ENCODE measurements at regions not wholly inside any gene's neighbourhood (a gene's known extent, or its start where the extent isn't known, plus 50 kb on each side); places are given as distances from the start of the nearest gene placed in this dataset.
"Not testable (repeated sequence)": the region's sequence is repeated elsewhere in the genome, so short reads cannot be mapped to it uniquely, and the experiment has no call there.

DNA sequence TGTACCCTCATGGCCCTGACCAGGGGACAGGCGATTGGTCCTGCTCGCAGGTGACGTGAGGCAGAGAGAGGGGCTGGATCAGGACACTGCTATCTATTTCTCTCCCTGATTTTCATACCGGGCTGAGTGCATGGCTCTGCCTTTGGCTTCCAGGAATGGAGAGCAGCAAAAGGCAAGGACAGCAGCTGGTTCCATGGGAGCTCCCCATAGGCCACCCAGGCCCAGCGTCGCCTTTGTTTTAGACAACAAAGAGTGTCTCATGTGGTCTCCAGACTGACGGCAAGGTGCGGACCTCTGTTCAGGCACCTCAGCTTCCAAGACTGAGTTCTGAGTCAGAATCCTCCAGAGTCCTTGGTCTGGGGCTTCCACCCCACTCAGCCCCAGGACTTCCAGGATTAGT is 123.1 kb downstream of the VEGFA start:
- no peak for DNase-seq (ENCODE audit: extremely low read depth, low read depth, low spot score)

DNA sequence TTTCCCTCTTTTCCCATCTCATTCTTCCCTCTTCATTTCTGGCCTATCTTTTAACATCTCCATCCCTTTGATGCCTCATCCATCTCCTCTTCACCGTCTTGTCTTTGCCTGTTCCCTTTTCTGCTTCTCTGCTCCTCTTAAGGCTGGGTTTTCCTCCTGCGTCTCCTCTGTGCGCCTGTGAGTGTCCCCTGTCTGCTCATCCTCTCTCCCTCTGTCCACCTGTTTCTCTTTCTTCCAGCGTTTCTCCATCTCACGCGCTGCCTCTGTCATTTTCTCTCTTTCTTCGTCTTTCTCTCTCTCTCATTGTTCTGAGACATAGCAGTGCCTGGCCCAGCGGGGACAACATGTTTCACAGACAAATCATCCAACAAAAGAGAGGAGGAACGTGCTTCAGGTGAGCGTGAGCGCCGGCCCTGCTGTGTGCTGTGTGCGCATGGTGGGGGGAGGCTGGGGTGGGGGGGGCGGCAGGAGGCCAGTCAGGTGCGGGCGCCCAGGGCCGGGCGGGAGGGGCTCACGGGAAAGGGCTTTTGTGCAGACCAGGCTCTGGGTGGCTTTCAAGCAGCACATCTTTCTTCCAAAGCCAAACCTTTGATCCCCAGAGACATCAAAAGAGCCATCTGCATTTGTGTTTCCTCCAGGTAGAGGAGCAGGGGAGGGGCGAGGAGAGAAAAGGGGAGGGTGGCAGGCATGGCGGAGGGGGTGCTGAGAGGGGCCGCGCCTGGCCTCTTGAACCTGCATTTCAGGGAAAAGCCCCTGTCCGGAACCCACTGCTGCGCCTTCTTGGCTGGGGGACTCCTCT is 121.3 kb downstream of the VEGFA start:
- DNase-seq (ENCODE audit: extremely low read depth, low read depth, low spot score), result no peak

DNA sequence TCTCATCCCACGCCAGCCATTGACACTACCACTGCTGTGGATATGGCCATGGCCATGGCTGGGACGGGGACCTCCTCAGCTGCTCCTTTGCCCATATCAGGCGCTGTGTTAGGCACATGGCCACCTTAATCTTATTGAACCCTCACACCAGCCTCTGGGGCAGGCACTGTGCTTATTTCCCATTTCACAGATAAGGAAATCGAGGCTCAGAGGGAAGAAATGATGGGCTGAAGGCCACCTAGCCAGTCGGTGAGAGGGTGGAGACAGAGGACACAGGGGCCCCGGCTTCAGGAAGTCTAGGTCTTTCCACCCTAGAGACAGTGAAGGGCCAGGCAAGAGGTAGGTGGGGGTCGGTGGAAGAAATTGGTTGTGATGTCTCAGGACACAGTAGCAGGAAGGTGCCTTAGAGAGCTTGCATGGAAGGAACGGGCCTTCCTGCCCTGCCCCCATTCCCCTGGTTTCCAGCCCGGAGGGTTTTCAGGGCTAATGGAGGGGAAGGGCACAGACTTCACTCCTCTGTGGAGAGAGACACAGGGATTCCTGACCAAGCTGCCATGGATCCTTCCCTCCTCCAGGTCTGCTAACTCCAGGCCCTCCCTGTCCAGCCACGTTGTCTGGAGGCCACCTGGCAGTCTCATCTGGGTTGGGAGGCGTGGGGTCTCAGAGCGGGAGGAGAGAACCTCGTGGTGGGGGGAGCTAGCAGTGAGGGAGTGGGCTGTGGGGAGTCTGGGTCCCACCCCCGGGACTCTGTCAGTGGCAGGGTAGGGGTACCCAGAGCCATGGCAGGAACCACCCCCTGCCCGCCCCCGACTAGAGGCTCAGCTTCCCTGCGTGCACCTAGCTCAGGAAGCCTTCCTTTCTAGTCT is 120.4 kb downstream of the VEGFA start:
- no peak for DNase-seq (ENCODE audit: extremely low read depth, low read depth, low spot score)

DNA sequence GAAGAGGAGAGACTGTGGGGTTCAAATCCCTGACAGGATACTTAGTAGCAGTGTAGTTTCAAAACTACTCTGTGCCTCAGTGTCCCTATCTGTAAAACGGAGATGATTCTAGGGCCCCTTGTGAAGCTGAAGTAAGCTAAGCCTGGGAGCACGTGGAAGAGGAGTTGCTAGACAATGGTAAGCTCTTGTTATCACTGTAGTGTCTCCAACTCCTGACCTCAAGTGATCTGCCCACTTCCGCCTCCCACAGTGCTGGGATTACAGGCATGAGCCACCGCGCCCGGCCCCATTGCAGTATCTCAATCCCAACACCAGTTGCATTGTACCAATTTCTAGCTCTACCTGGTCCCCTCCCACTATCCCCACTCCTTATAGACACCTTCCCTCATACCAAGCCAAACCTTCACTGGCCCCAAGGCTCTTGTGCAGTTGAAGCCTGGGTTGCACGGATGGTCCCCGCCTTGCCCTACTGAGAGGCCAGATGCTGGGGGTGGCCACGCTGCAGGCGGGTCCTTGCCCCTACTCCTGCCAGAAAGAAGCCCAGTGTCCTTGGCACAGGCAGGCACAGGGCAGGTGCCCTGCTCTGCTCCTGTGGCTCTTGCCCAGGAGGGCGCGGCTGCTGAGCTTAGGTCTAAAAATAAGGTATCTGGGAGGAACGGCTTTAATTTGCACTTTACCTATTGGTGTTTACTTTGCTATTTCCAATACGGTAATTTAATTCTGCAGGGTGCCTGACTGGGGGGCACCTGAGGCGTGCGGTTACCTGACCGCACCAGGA is 118.1 kb downstream of the VEGFA start:
- DNase-seq (ENCODE audit: extremely low read depth, low read depth, low spot score), result no peak

DNA sequence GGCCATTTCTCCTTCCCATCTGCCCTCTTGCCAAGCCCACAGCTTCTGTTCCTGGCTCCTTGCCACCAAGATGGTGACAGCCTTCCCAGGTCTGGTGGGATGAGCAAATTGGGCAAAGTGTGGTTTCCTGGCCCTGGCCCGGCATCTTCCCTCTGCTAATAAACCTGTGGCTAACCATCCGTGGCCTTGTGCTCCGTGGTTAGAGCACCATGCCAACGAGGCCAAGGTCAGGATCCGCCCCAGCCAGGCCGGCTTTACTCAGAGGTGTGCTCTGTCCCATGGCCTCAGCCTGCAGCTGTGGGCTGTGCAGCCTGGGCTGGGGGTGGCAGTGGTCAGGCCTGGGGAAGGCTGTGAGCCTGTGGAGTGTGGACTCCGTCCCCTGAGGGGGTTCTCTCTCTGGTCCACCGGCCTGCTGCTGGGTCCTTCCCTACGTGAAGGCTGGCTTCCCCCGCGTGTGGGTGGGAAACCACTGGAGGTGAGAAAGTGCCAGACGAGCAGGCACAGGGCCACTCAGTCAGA is 117.4 kb downstream of the VEGFA start:
- no peak for DNase-seq (ENCODE audit: extremely low read depth, low read depth, low spot score)

DNA sequence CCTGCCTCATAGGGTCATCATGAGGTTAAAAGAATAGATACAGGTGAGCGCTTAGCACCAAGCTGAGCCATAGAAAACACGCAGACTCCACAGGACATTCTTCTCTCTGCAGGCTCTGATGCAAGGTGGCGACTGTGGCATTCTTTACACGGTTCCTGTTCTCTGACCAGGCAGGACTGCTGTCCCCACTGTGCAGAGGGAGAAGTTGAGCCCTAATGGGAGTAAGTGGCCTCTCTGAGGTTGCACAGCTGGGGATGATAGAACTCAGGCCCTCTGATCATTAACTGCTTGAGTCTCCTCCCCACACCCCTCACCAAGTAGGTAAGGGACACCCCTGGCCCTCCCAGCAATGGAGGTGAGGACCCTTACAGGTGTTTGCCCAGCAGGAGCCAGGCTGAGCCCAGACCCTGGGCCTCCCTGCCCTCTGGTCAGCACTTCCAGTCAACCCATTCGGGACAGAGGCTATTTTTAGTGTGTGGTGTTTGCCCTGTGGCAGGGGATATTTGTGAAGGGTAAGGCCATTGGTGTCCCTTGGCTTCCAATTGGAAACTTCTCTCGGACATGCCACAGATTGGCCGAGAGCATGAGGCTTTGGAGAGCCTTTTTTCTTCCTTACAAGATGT is 116.8 kb downstream of the VEGFA start:
- DNase-seq (ENCODE audit: extremely low read depth, low read depth, low spot score), result no peak

DNA sequence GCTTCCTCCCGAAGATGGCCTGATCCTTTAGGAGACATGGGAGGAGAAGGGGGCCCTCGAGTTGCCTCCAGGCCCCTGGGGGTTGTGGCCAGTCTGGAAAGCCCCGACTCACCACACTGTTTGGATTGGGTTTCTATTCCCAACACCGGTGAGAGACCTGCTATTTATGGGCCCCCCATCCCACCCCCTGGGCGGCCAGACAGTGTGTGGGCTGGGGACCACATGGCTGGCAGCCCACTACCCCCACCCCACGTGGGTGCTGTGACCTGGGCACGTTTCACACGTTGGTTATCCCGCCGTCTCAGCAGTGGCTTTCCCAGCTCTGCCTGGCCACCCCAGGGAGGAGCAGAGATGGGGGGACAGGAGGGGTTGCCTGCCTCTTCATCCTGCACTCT is 116.1 kb downstream of the VEGFA start:
- DNase-seq (ENCODE audit: extremely low read depth, low read depth, low spot score), result no peak

DNA sequence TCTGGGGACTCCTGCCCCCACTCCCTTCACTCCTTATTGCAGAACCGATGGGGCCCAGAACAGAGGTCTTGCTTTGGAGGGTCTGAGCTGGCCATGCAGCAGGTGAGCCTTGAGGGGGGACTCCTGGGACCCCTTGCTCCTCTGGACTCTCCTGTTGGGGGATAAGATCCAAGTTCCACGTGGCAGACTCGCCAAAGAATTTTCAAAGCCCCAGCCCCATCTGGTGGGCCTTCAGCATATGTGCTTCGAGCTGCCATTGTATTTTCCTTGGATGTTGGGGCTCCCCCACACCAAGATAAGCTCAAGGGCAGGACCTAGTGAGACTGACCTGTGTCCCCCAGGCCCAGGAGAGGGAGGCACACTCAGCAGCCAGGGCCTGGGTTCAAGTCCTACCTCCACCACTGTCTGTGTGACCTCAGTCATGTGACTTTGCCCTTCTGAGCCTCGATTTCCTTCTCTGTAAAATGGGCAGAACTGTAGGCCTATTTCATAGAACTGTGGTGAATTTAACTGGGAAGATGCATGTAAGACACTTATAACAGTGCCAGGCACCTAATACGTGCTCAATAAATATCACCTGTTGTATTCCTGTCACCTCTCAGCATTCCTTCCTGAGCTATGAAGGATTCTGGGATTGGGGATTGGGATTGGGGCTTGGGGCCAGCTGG is 115.5 kb downstream of the VEGFA start:
- DNase-seq (ENCODE audit: extremely low read depth, low read depth, low spot score), result no peak

DNA sequence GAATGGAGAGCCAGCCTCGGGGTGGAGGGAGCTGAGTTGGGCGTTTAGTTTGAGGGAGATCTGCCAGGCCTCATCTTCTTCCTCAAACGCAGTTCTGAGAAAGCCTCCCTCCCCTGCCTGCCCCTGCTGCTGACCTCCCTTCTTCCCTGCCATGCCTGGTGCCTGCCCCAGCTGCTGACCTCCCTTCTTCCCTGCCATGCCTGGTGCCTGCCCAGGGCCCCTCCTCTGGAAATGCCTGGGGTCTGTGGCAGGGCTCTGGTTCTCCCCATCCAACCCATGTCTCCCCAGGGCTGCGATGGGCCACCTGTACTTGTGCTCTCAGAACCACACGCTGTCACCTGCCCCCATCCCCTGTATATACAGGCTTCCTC is 114.6 kb downstream of the VEGFA start:
- no peak for DNase-seq (ENCODE audit: extremely low read depth, low read depth, low spot score)

DNA sequence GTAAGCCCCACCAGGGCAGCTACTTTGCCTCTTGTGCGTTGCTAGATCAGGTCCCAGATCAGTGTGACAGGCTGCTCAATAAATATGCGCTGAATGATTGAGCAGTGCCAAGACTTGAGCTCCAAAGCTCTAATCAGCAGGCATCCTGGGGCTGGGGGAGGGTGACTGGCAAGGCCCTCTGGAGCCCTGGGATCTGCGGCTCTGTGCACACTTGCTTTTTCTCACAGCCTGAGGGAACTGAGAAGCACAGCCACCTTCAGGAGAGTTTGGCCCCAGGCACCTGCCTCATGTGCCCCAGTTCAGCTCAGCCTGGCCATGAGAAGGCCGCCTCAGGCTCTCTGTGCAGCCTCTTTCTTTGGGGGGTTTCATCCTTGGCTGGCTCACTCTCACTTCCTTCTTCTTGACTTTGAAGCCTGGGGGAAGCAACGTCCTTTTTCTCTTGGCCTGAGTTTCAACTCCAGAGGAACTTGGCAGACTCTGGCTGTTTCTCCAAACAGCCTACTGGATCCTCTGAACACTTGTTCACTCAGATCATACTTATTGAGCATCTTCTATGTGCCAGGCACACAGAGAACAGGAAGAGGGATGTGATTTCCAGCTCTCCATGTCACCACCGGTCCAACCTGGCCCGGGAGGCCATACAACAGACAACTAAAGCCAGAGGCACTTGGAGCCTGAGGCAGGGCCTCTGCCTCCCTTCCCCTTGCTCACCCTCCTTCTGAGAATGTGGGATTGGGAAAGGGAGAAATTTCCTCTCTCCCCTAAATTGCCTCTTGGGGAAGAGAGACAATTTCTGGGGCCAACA is 114.0 kb downstream of the VEGFA start:
- no peak for DNase-seq (ENCODE audit: extremely low read depth, low read depth, low spot score)

DNA sequence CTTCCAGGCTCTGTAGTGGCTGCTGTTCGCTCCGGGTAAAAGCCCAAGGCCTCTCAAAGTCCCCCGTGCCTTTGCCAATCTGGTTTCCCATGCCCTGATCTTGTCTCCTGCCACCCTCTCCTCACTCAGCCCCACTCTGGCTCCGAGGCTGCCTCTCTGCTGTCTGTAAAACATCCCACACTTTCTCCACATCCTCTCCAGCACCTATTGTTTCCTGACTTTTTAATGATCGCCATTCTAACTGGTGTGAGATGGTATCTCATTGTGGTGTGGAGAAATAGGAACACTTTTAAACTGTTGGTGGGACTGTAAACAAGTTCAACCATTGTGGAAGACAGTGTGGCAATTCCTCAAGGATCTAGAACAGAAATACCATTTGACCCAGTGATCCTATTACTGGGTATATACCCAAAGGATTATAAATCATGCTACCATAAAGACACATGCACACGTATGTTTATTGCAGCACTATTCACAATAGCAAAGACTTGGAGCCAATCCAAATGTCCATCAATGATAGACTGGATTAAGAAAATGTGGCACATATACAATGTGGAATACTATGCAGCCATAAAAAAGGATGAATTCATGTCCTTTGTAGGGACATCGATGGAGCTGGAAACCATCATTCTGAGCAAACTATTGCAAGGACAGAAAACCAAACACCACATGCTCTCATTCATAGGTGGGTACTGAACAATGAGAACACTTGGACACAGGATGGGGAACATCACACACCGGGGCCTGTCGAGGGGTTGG is 112.9 kb downstream of the VEGFA start:
- not testable (repeated sequence) for DNase-seq (ENCODE audit: extremely low read depth, low read depth, low spot score)

DNA sequence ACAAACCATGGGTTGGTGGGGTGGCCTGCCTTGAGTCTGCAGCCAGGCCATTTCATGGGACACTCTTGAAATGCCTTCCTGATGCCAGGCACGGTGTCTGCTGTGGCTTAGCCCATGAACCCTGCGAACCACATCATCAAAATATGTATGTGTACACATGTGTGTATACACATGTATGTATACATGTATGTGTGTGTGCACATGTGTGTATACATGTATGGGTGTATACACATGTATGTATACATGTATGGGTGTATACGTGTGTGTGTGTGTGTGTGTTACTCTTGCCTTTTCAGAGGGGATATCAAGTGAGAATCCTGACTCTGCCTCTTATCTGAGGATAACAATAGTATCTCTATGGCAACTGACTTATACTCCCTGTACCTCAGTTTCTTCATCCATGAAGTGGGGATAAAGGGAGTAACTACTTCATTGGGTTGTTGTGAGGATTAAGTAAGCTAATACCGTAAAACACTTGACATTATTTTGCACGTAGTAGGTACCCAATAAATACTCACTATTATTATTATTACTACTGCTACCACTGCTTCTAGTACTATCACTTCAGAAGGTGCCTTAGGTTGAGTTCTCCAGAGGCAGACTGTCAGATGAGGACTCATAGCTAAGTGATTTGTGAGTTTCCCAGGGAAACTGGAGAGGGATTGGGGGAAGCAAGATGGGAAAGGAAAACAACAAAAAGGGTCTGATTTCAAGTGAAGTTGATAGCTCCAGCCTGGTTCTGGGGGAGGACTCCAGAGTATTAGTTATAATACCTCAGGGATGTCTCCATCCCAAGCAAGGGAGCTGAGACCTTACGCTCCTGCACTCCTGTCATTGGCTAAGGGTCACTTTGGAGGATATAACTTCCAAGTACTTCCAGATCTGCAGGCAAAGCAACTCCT is 110.5 kb downstream of the VEGFA start:
- no peak for DNase-seq (ENCODE audit: extremely low read depth, low read depth, low spot score)

DNA sequence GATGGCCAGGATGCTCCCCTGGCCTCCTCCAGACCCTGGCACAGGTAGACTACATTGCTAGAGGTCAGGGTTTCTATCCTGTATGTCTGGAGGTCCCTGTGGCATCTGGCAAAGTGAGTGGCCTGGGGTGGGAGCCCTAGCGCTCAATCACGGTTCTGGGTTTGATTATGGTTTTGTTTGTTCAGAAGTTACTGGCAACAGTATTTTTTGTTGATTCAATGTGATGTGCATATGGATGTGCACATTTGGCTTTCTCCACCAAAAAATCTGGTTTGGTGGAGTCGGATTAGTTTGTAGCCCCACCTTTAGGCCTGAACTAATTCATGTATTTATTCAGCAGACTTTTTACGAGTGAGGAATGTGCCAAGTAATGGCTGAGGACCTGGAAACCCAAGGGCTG is 109.7 kb downstream of the VEGFA start:
- DNase-seq (ENCODE audit: extremely low read depth, low read depth, low spot score), result no peak

DNA sequence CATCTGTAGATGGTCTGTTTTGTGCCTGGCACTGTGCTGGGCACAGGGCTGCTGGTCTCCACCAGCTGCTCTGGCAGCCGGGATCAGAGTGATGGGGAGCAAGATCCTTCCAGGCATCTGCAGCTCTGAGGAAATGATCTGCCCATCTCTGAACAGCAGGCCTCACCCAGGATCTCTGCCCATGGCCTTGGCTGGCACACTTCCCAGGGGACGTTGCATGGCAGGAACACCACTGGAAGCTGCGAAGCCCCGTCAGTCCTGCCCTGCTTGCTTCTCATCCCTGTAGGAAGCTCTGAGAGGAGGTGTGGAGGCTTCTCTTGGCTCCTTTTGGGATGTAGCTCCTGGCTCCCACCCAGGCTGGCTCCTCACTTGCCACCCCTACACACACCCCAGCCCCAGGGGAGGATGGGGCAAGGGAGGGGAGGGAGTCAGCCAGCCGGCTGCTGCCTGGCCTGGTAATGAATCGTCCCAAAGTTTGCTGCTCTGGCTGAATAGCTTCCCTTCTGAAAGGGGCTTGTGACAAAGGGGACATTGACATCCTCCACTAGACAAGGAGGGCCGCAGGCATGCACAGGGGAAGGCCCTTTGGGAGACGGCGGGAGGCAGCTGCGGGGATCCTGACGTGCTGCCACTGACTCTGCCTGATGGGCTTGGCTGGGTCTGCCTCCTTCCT is 108.9 kb downstream of the VEGFA start:
- no peak for DNase-seq (ENCODE audit: extremely low read depth, low read depth, low spot score)

DNA sequence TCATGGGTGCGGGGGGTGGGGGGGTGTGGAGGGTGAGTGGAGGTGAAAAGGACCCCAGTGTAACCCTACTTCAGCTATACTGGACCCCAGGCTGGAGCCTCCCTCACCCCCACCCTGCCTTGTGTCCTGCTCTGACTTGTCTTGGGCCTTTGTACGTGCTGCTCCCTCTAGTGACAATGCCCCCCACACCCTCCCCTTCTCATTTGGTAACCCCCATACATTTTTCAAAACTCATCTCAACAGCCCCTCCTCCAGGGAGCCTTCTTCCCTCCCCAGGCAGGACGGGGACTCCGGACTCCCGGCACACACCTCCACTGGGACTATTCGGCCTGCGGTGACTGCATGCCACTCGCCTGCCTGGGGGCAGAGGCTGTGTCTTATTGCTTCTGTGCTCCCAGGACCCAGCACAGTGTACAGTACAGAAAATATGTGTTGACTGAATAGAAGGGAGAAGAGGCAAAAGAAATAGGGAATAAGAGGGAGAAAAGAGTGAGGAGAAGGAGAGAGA is 108.2 kb downstream of the VEGFA start:
- no peak for DNase-seq (ENCODE audit: extremely low read depth, low read depth, low spot score)

DNA sequence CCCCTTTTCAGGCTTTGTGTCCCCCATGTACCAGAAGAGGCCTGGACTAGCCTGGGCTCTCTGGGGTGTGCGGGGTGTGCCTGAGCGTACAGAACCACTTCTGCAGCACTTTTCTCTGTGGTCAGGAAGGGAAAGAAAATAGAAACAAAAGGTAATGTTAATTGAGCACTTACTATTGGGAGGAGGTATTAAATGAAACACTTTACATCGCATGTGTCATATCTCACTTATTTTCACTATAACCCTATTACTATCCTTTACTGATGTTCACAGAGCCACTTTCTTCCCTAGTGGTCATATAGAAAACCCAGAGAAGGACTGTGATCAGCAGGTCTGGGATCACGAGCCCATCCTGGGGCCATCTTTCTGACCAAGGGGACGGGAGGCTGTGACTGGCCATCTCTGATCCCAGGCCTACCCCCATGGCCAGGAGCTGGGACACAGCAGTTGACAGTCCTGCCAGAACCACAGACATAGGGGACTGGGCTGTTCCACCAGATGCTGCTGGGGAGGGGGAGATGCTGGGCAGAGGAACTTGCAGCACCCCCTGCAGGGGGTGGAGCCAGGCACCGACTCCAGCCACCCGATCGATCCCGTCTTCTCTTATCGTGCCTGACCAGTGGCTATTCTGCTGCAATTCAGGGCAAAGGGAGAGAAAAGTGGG is 107.6 kb downstream of the VEGFA start:
- no peak for DNase-seq (ENCODE audit: extremely low read depth, low read depth, low spot score)
